ENCODE measurements at regions not wholly inside any gene's neighbourhood (a gene's known extent, or its start where the extent isn't known, plus 50 kb on each side); places are given as distances from the start of the nearest gene placed in this dataset.

DNA sequence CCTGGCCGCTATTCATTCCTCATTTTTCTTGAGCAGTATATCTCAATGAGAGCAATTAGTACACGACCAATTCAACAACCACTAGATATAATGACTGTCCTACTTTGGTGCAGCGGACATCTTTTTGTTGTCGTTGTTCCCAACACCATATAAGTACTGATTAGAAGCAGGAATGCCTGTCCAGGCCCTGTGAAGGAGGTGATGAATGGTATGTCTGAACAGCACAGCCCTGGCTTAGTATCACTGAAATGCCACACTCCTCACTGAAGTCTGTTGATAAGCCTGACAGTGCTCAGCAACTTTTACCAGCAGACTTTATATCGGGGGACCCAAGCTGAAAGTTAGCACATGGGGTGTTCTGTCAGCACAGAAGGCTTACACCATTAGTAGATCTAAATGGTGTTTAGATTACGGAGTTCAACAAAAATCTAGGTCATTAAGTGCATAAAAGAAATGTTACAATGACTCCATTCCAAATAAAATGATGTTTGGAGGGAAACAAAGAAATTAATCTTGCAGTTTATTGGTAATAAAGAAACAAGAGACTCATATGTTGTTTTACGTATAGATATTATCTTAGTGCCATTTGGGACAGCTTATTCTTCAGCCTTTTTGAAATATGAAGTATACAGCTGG lies 228.3 kb upstream of the TTC29 start:
- no peak for TF ChIP-seq CSDC2 (CRISPR knock-in tag; IDR thresholded peaks at IDR 0.05)
- no peak for TF ChIP-seq ZFP3 (CRISPR knock-in tag; IDR thresholded peaks at IDR 0.05)
- TF ChIP-seq, protein P1, sequence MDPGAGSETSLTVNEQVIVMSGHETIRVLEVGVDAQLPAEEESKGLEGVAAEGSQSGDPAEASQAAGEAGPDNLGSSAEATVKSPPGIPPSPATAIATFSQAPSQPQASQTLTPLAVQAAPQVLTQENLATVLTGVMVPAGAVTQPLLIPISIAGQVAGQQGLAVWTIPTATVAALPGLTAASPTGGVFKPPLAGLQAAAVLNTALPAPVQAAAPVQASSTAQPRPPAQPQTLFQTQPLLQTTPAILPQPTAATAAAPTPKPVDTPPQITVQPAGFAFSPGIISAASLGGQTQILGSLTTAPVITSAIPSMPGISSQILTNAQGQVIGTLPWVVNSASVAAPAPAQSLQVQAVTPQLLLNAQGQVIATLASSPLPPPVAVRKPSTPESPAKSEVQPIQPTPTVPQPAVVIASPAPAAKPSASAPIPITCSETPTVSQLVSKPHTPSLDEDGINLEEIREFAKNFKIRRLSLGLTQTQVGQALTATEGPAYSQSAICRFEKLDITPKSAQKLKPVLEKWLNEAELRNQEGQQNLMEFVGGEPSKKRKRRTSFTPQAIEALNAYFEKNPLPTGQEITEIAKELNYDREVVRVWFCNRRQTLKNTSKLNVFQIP (CRISPR knock-in tag; IDR thresholded peaks at IDR 0.05; ENCODE audit: borderline replicate concordance, low read depth), result no peak
- TF ChIP-seq, protein P2, sequence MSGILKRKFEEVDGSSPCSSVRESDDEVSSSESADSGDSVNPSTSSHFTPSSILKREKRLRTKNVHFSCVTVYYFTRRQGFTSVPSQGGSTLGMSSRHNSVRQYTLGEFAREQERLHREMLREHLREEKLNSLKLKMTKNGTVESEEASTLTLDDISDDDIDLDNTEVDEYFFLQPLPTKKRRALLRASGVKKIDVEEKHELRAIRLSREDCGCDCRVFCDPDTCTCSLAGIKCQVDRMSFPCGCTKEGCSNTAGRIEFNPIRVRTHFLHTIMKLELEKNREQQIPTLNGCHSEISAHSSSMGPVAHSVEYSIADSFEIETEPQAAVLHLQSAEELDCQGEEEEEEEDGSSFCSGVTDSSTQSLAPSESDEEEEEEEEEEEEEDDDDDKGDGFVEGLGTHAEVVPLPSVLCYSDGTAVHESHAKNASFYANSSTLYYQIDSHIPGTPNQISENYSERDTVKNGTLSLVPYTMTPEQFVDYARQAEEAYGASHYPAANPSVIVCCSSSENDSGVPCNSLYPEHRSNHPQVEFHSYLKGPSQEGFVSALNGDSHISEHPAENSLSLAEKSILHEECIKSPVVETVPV (CRISPR knock-in tag; IDR thresholded peaks at IDR 0.05), result no peak
- no peak for TF ChIP-seq ZNF70 (CRISPR knock-in tag; IDR thresholded peaks at IDR 0.05)
- TF ChIP-seq ZNF8 (CRISPR knock-in tag; IDR thresholded peaks at IDR 0.05), result no peak
- ATAC-seq, result no peak

- no peak for ATAC-seq
- TF ChIP-seq TCF4 (CRISPR knock-in tag; IDR thresholded peaks at IDR 0.05; ENCODE audit: borderline replicate concordance), result no peak
- TF ChIP-seq SNAI2 (CRISPR knock-in tag; IDR thresholded peaks at IDR 0.05), result no peak
- TF ChIP-seq, protein P2 (CRISPR knock-in tag; IDR thresholded peaks at IDR 0.05), result no peak
- TF ChIP-seq TOX (CRISPR knock-in tag; IDR thresholded peaks at IDR 0.05; ENCODE audit: borderline replicate concordance), result no peak
- TF ChIP-seq, protein P1 (CRISPR knock-in tag; IDR thresholded peaks at IDR 0.05; ENCODE audit: borderline replicate concordance, low read depth), result no peak
- TF ChIP-seq TSHZ2 (CRISPR knock-in tag; IDR thresholded peaks at IDR 0.05), result no peak
- no peak for TF ChIP-seq PPARA (CRISPR knock-in tag; IDR thresholded peaks at IDR 0.05; ENCODE audit: borderline replicate concordance)
- TF ChIP-seq ZNF70 (CRISPR knock-in tag; IDR thresholded peaks at IDR 0.05), result no peak
- TF ChIP-seq ZC3H10 (CRISPR knock-in tag; IDR thresholded peaks at IDR 0.05), result no peak
- no peak for TF ChIP-seq ZFP30 (CRISPR knock-in tag; IDR thresholded peaks at IDR 0.05)
- TF ChIP-seq ZNF8 (CRISPR knock-in tag; IDR thresholded peaks at IDR 0.05), result no peak
- no peak for TF ChIP-seq GLIS3 (CRISPR knock-in tag; IDR thresholded peaks at IDR 0.05)
- no peak for TF ChIP-seq ZFP3 (CRISPR knock-in tag; IDR thresholded peaks at IDR 0.05)
- TF ChIP-seq ZNF565 (CRISPR knock-in tag; conservative IDR thresholded peaks at IDR 0.05; ENCODE audit: low read depth), result no peak
- TF ChIP-seq ISL1 (CRISPR knock-in tag; IDR thresholded peaks at IDR 0.05), result no peak
- no peak for TF ChIP-seq OSR1 (CRISPR knock-in tag; IDR thresholded peaks at IDR 0.05)
- no peak for TF ChIP-seq BACH2 (CRISPR knock-in tag; IDR thresholded peaks at IDR 0.05; ENCODE audit: borderline replicate concordance)
- no peak for TF ChIP-seq ARNTL (CRISPR knock-in tag; IDR thresholded peaks at IDR 0.05; ENCODE audit: borderline replicate concordance, low read depth)
- TF ChIP-seq PATZ1 (CRISPR knock-in tag; IDR thresholded peaks at IDR 0.05; ENCODE audit: borderline replicate concordance), result no peak
- no peak for TF ChIP-seq RARB (CRISPR knock-in tag; IDR thresholded peaks at IDR 0.05)
Measured at GRCh38 chr4:147174591-147174990, 228.9 kb upstream of the TTC29 start.
